IMR-90 (cell line): ENCODE measurements at regions not wholly inside any gene's neighbourhood (a gene's known extent, or its start where the extent isn't known, plus 50 kb on each side); places are given as distances from the start of the nearest gene placed in this dataset.

Experiments
- ATAC-seq: fragments of 200-7000 bp; cut with Tn5 transposase; 2 replicates; pipeline ENCODE4 v1.9.1; 2020; ENCODE audit warnings: low read depth, mild to moderate bottlenecking, moderate library complexity
- BruUV-seq: library from RNA; stranded (reverse); fragments of 400-500 nt; replicated peaks from 2 replicates; lab custom pipeline; 2021; lab: Mats Ljungman, UMichigan
- CTCF ChIA-PET: fragments of 300-600 bp; formaldehyde crosslinking; extraction: SDS; loops from one replicate; lab custom pipeline; 2021; ENCODE audit warnings: antibody characterized with exemption; lab: Yijun Ruan, JAX
- POLR2A ChIA-PET: fragments of 300-600 bp; sonication (Branson Sonifier 250); formaldehyde crosslinking; loops from one replicate; lab custom pipeline; 2022; ENCODE audit warnings: antibody characterized with exemption; ENCODE audit not compliant: unreplicated experiment; lab: Charles Lee
- DNase-seq: peaks from one replicate; pipeline ENCODE4 v3.0.0; 2013
- H2AFZ ChIP-seq: replicated peaks from 2 replicates; pipeline ENCODE3; 2013; ENCODE audit warnings: low read length, mild to moderate bottlenecking; ENCODE audit not compliant: poor library complexity
- H2AK5ac ChIP-seq: 2 replicates; pipeline ENCODE4 v1.6.1; 2013; ENCODE audit warnings: low read depth, low read length, inconsistent platforms
- H2AK9ac ChIP-seq: replicated peaks from 2 replicates; pipeline ENCODE3; 2013; ENCODE audit warnings: mild to moderate bottlenecking, low read depth, low read length, moderate library complexity; ENCODE audit not compliant: poor library complexity
- H2BK120ac ChIP-seq: 2 replicates; pipeline ENCODE4 v1.6.1; 2013; ENCODE audit warnings: low read depth, low read length, inconsistent platforms
- H2BK15ac ChIP-seq: 3 replicates; pipeline ENCODE4 v1.6.1; 2013; ENCODE audit warnings: low read depth, low read length, inconsistent platforms
- H2BK20ac ChIP-seq: 2 replicates; pipeline ENCODE4 v1.6.1; 2013; ENCODE audit warnings: low read depth, mild to moderate bottlenecking, inconsistent platforms, low read length, moderate library complexity
- H2BK5ac ChIP-seq: 2 replicates; pipeline ENCODE4 v1.6.1; 2013; ENCODE audit warnings: mild to moderate bottlenecking, low read depth, low read length, inconsistent platforms; ENCODE audit not compliant: poor library complexity, severe bottlenecking
- H3K14ac ChIP-seq: replicated peaks from 2 replicates; pipeline ENCODE4 v1.6.1; 2013; ENCODE audit warnings: low read depth, low read length, inconsistent platforms
- H3K18ac ChIP-seq: 2 replicates; pipeline ENCODE4 v1.6.1; 2013; ENCODE audit warnings: low read depth, low read length, control low read depth
- H3K23ac ChIP-seq: 2 replicates; pipeline ENCODE4 v1.6.1; 2013; ENCODE audit warnings: low read depth, low read length, inconsistent platforms
- H3K27ac ChIP-seq: 2 replicates; pipeline ENCODE4 v1.5.1; 2013; ENCODE audit warnings: mild to moderate bottlenecking, control low read depth, low read length; ENCODE audit not compliant: insufficient read depth
- H3K27me3 ChIP-seq: 2 replicates; pipeline ENCODE4 v1.6.1; 2013; ENCODE audit warnings: low read length; ENCODE audit not compliant: control insufficient read depth, insufficient read depth
- H3K36me3 ChIP-seq: 2 replicates; pipeline ENCODE4 v1.6.1; 2013; ENCODE audit warnings: low read length, mixed read lengths; ENCODE audit not compliant: control insufficient read depth, insufficient read depth
- H3K4ac ChIP-seq: 2 replicates; pipeline ENCODE4 v1.6.1; 2013; ENCODE audit warnings: low read depth, low read length, inconsistent platforms
- H3K4me1 ChIP-seq: 2 replicates; pipeline ENCODE4 v1.6.1; 2013; ENCODE audit warnings: low read length, mixed read lengths; ENCODE audit not compliant: control insufficient read depth, insufficient read depth
- H3K4me2 ChIP-seq: 2 replicates; pipeline ENCODE4 v1.6.1; 2013; ENCODE audit warnings: low read depth, mild to moderate bottlenecking, control low read depth, low read length, moderate library complexity
- H3K4me3 ChIP-seq: 2 replicates; pipeline ENCODE4 v1.5.1; 2013; ENCODE audit warnings: low read depth, mild to moderate bottlenecking, control low read depth, low read length, moderate library complexity; ENCODE audit not compliant: insufficient read depth
- H3K56ac ChIP-seq: 2 replicates; pipeline ENCODE4 v1.6.1; 2013; ENCODE audit warnings: low read length, inconsistent platforms; ENCODE audit not compliant: insufficient read depth; ENCODE audit errors: extremely low read depth
- H3K79me1 ChIP-seq, 2 experiments: 2 replicates each; pipeline ENCODE4 v1.6.1; 2013; ENCODE audit warnings: low read length in 2 of 2, inconsistent platforms in 1 of 2, low read depth in 1 of 2
- H3K9ac ChIP-seq: 2 replicates; pipeline ENCODE4 v1.6.1; 2013; ENCODE audit warnings: low read depth, low read length, control low read depth
- H3K9me1 ChIP-seq: 2 replicates; pipeline ENCODE4 v1.6.1; 2013; ENCODE audit warnings: low read length, inconsistent platforms; ENCODE audit not compliant: insufficient read depth
- H3K9me3 ChIP-seq: 2 replicates; pipeline ENCODE4 v1.6.1; 2013; ENCODE audit warnings: low read length; ENCODE audit not compliant: control insufficient read depth, insufficient read depth
- H4K20me1 ChIP-seq: 2 replicates; pipeline ENCODE4 v1.6.1; 2013; ENCODE audit warnings: low read length, inconsistent platforms; ENCODE audit not compliant: insufficient read depth
- H4K5ac ChIP-seq: 2 replicates; pipeline ENCODE4 v1.6.1; 2013; ENCODE audit warnings: mild to moderate bottlenecking, low read depth, low read length, control low read depth
- H4K8ac ChIP-seq, 2 experiments: 2 replicates each; pipeline ENCODE4 v1.6.1; 2013; ENCODE audit warnings: low read depth in 2 of 2, low read length in 2 of 2, control low read depth in 1 of 2, inconsistent platforms in 1 of 2
- H4K91ac ChIP-seq: 2 replicates; pipeline ENCODE4 v1.6.1; 2013; ENCODE audit warnings: low read depth, low read length, inconsistent platforms; ENCODE audit not compliant: insufficient read depth
- BHLHE40 ChIP-seq: fragments of 150-350 bp; IDR thresholded peaks from 2 replicates; pipeline ENCODE4 v1.6.1; 2016; ENCODE audit warnings: mild to moderate bottlenecking, low read depth, low read length
- CEBPB ChIP-seq: IDR thresholded peaks from 2 replicates; pipeline ENCODE4 v1.6.1; 2012; ENCODE audit warnings: low read depth, low read length, improper control_type of control experiment
- CHD1 ChIP-seq: IDR thresholded peaks from 2 replicates; pipeline ENCODE4 v1.6.1; 2012; ENCODE audit warnings: low read depth, low read length, improper control_type of control experiment
- ELK1 ChIP-seq: fragments of 150-350 bp; IDR thresholded peaks from 2 replicates; pipeline ENCODE4 v1.6.1; 2016; ENCODE audit warnings: low read depth, mild to moderate bottlenecking, low read length, moderate library complexity, borderline replicate concordance
- FOS ChIP-seq: fragments of 150-350 bp; IDR thresholded peaks from 2 replicates; pipeline ENCODE4 v1.6.1; 2016; ENCODE audit warnings: low read depth, low read length
- MAFK ChIP-seq: IDR thresholded peaks from 2 replicates; pipeline ENCODE4 v1.6.1; 2012; ENCODE audit warnings: low read depth, low read length, improper control_type of control experiment
- MAZ ChIP-seq: IDR thresholded peaks from 2 replicates; pipeline ENCODE4 v1.6.1; 2012; ENCODE audit warnings: low read depth, mild to moderate bottlenecking, low read length, improper control_type of control experiment, moderate library complexity, borderline replicate concordance
- MXI1 ChIP-seq: IDR thresholded peaks from 2 replicates; pipeline ENCODE4 v1.6.1; 2012; ENCODE audit warnings: low read depth, mild to moderate bottlenecking, low read length, moderate library complexity, borderline replicate concordance
- NFE2L2 ChIP-seq: fragments of 150-350 bp; IDR thresholded peaks from 2 replicates; pipeline ENCODE4 v1.6.1; 2016; ENCODE audit warnings: low read depth, mild to moderate bottlenecking, low read length
- POLR2A ChIP-seq: IDR thresholded peaks from 2 replicates; pipeline ENCODE4 v1.6.1; 2012; ENCODE audit warnings: mild to moderate bottlenecking, low read depth, low read length
- RAD21 ChIP-seq: IDR thresholded peaks from 2 replicates; pipeline ENCODE4 v1.6.1; 2012; ENCODE audit warnings: low read length, improper control_type of control experiment
- RCOR1 ChIP-seq: IDR thresholded peaks from 2 replicates; pipeline ENCODE4 v1.6.1; 2012; ENCODE audit warnings: mild to moderate bottlenecking, low read length, improper control_type of control experiment; ENCODE audit not compliant: insufficient replicate concordance
- RFX5 ChIP-seq: IDR thresholded peaks from 2 replicates; pipeline ENCODE4 v1.8.0; 2012; ENCODE audit warnings: low read depth, mild to moderate bottlenecking, low read length, moderate library complexity
- SMC3 ChIP-seq: fragments of 150-350 bp; IDR thresholded peaks from 2 replicates; pipeline ENCODE4 v1.6.1; 2016; ENCODE audit warnings: low read depth, mild to moderate bottlenecking, antibody characterized with exemption, low read length, moderate library complexity
- WGBS, 2 experiments: methylation state at CpG; one replicate each; pipeline versions ENCODE4 v1.1.5 to v1.1.7; 2013; ENCODE audit warnings: missing lambda C conversion rate in 2 of 2; ENCODE audit not compliant: insufficient read length in 1 of 2; ENCODE audit errors: extremely low coverage in 2 of 2; 5-methylcytosine and 5-hydroxymethylcytosine counted together
- dilution Hi-C: fragments of 300-500 bp; cut with HindIII; formaldehyde crosslinking; loops from one replicate; pipeline ENCODE4 v1.14.3; 2018; ENCODE audit warnings: low sequenced_read_pairs; ENCODE audit not compliant: unreplicated experiment
- in situ Hi-C: fragments of 300-500 bp; cut with MboI; formaldehyde crosslinking; loops from 3 replicates; pipeline ENCODE4 v1.14.3; 2019; ENCODE audit warnings: low sequenced_read_pairs, inconsistent platforms, mixed read lengths
- intact Hi-C: fragments of 100-400 bp; cut with micrococcal nuclease; formaldehyde crosslinking; loops from 2 replicates; pipeline ENCODE4 v1.10.0; 2022
- TF ChIP-seq, protein P1 (sequence below): fragments of 150-350 bp; IDR thresholded peaks from 2 replicates; pipeline ENCODE4 v1.6.1; 2017; ENCODE audit warnings: mild to moderate bottlenecking, antibody characterized with exemption, low read length, low read depth
- TF ChIP-seq, protein P2 (sequence below): conservative IDR thresholded peaks from 2 replicates; pipeline ENCODE4 v1.5.1; 2012; ENCODE audit warnings: mild to moderate bottlenecking, low read depth, low read length, improper control_type of control experiment

GRCh38 chr12:123100882-123101281 lies 50.0 kb downstream of the PITPNM2 start:
- Histone ChIP-seq H2BK15ac (no peak overlapping the region), H4K20me1 (peaks cover 19% of the 10 kb centered on the region; the same call in 1 of the 2 replicates), H2BK20ac (no peak overlapping the region), H3K56ac (no peak overlapping the region), H3K36me3 (peaks cover 6% of the 10 kb centered on the region; the same call in 1 of the 2 replicates), H2AK5ac (no peak overlapping the region), H3K79me1 (peaks cover 0 to 23% of the 10 kb centered on the region in 2 experiments; a peak in 1 of 4 replicates), H3K18ac (no peak overlapping the region), H3K4ac (no peak overlapping the region), H3K27me3 (peaks cover 2% of the 10 kb centered on the region; the same call in 1 of the 2 replicates), H3K9me3 (no peaks in the 10 kb centered on the region), H3K14ac (no peak overlapping the region), H3K4me3 (no peak overlapping the region), H2AK9ac (no peak overlapping the region), H3K9ac (no peak overlapping the region), H4K5ac (no peak overlapping the region), H2BK120ac (no peak overlapping the region), H3K27ac (no peak overlapping the region), H3K23ac (no peak overlapping the region), H3K4me2 (no peak overlapping the region), H4K8ac (no peak overlapping the region), H2BK5ac (no peak overlapping the region), H3K4me1 (peaks cover 12% of the 10 kb centered on the region), H2AFZ (no peak overlapping the region), H4K91ac (no peak overlapping the region), H3K9me1 (peaks cover 23% of the 10 kb centered on the region)
- dilution Hi-C loops = no loop called here
- no CpG with 5 or more reads among the region's 3 CpGs for WGBS, 2 experiments
- TF ChIP-seq, protein P1, sequence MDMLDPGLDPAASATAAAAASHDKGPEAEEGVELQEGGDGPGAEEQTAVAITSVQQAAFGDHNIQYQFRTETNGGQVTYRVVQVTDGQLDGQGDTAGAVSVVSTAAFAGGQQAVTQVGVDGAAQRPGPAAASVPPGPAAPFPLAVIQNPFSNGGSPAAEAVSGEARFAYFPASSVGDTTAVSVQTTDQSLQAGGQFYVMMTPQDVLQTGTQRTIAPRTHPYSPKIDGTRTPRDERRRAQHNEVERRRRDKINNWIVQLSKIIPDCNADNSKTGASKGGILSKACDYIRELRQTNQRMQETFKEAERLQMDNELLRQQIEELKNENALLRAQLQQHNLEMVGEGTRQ = no peak
- TF ChIP-seq RCOR1 = no peak
- TF ChIP-seq MXI1 = no peak
- no peak for TF ChIP-seq NFE2L2
- no peak for TF ChIP-seq SMC3
- TF ChIP-seq BHLHE40 = no peak
- no peak for TF ChIP-seq POLR2A
- TF ChIP-seq RFX5 = no peak
- TF ChIP-seq MAFK = no peak
- no peak for TF ChIP-seq ELK1
- no peak for TF ChIP-seq CEBPB
- TF ChIP-seq MAZ = no peak
- TF ChIP-seq, protein P2, sequence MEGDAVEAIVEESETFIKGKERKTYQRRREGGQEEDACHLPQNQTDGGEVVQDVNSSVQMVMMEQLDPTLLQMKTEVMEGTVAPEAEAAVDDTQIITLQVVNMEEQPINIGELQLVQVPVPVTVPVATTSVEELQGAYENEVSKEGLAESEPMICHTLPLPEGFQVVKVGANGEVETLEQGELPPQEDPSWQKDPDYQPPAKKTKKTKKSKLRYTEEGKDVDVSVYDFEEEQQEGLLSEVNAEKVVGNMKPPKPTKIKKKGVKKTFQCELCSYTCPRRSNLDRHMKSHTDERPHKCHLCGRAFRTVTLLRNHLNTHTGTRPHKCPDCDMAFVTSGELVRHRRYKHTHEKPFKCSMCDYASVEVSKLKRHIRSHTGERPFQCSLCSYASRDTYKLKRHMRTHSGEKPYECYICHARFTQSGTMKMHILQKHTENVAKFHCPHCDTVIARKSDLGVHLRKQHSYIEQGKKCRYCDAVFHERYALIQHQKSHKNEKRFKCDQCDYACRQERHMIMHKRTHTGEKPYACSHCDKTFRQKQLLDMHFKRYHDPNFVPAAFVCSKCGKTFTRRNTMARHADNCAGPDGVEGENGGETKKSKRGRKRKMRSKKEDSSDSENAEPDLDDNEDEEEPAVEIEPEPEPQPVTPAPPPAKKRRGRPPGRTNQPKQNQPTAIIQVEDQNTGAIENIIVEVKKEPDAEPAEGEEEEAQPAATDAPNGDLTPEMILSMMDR = no peak
- no peak for TF ChIP-seq RAD21
- TF ChIP-seq FOS = no peak
- no peak for TF ChIP-seq CHD1
- ATAC-seq (no peak), DNase-seq (no peak)
- intact Hi-C loops = no loop called here
- POLR2A ChIA-PET = no interaction called here
- BruUV-seq = no TSS peak
- in situ Hi-C loops = no loop called here
- CTCF ChIA-PET = no interaction called here
